Neuronal stem cell (in vitro differentiated cells): ENCODE measurements at regions not wholly inside any gene's neighbourhood (a gene's known extent, or its start where the extent isn't known, plus 50 kb on each side); places are given as distances from the start of the nearest gene placed in this dataset.
"Not testable (repeated sequence)": the region's sequence is repeated elsewhere in the genome, so short reads cannot be mapped to it uniquely, and the experiment has no call there.

Experiments used
- DNase-seq: peaks from one replicate; pipeline ENCODE4 v3.0.0-alpha.2; 2013; ENCODE audit warnings: low spot score
- H2AFZ ChIP-seq: one replicate; pipeline ENCODE4 v1.6.1; 2013; ENCODE audit warnings: mild to moderate bottlenecking, low read length, inconsistent platforms
- H2AK5ac ChIP-seq: 2 replicates; pipeline ENCODE4 v1.6.1; 2013; ENCODE audit warnings: low read depth, mild to moderate bottlenecking, inconsistent platforms, low read length, moderate library complexity, mixed read lengths
- H2BK120ac ChIP-seq: 2 replicates; pipeline ENCODE4 v1.6.1; 2013; ENCODE audit warnings: low read depth, mild to moderate bottlenecking, inconsistent platforms, low read length, moderate library complexity, mixed read lengths
- H2BK12ac ChIP-seq: one replicate; pipeline ENCODE4 v1.6.1; 2013; ENCODE audit warnings: low read length, inconsistent platforms
- H2BK15ac ChIP-seq: 2 replicates; pipeline ENCODE4 v1.6.1; 2013; ENCODE audit warnings: mild to moderate bottlenecking, low read length, inconsistent platforms, mixed read lengths
- H2BK5ac ChIP-seq: one replicate; pipeline ENCODE4 v1.6.1; 2013; ENCODE audit warnings: inconsistent platforms, mild to moderate bottlenecking, low read length, moderate library complexity
- H3K14ac ChIP-seq: one replicate; pipeline ENCODE4 v1.6.1; 2013; ENCODE audit warnings: low read length, inconsistent platforms
- H3K18ac ChIP-seq: 2 replicates; pipeline ENCODE4 v1.6.1; 2013; ENCODE audit warnings: low read length, inconsistent platforms
- H3K23ac ChIP-seq: 2 replicates; pipeline ENCODE4 v1.6.1; 2013; ENCODE audit warnings: low read depth, mild to moderate bottlenecking, mixed read lengths, low read length, inconsistent platforms; ENCODE audit not compliant: poor library complexity
- H3K27ac ChIP-seq: replicated peaks from 3 replicates; pipeline ENCODE4 v1.5.1; 2013; ENCODE audit warnings: low read length, inconsistent platforms
- H3K27me3 ChIP-seq, 3 experiments: 2 replicates each; pipeline ENCODE4 v1.6.1; 2013; ENCODE audit warnings: low read length in 3 of 3, mild to moderate bottlenecking in 2 of 3, inconsistent platforms in 1 of 3, low read depth in 1 of 3, mixed read lengths in 1 of 3, moderate library complexity in 1 of 3; ENCODE audit not compliant: control insufficient read depth in 3 of 3, insufficient read depth in 3 of 3
- H3K36me3 ChIP-seq, 2 donors: replicated peaks in 1 of 2; 2 replicates each; pipeline ENCODE4 v1.6.1; 2013; ENCODE audit warnings: low read length in 2 of 2; ENCODE audit not compliant: control insufficient read depth in 2 of 2, insufficient read depth in 2 of 2
- H3K4ac ChIP-seq: 2 replicates; pipeline ENCODE4 v1.6.1; 2013; ENCODE audit warnings: inconsistent platforms, mild to moderate bottlenecking, low read length, moderate library complexity
- H3K4me1 ChIP-seq, 2 donors: 1 replicate in 1 of 2; 2 replicates in 1 of 2; pipeline ENCODE4 v1.6.1; 2013; ENCODE audit warnings: low read length in 2 of 2, low read depth in 1 of 2; ENCODE audit not compliant: control insufficient read depth in 2 of 2, insufficient read depth in 1 of 2
- H3K4me2 ChIP-seq: one replicate; pipeline ENCODE4 v1.6.1; 2013; ENCODE audit warnings: mild to moderate bottlenecking, low read length, inconsistent platforms; ENCODE audit not compliant: insufficient read depth, poor library complexity, severe bottlenecking
- H3K4me3 ChIP-seq, 2 donors: 2 replicates each; pipeline ENCODE4 v1.5.1; 2013; ENCODE audit warnings: low read length in 2 of 2, mild to moderate bottlenecking in 2 of 2, inconsistent platforms in 1 of 2, moderate library complexity in 1 of 2
- H3K79me1 ChIP-seq: one replicate; pipeline ENCODE4 v1.6.1; 2013; ENCODE audit warnings: low read depth, mild to moderate bottlenecking, inconsistent platforms, low read length, moderate library complexity
- H3K9ac ChIP-seq: one replicate; pipeline ENCODE4 v1.6.1; 2013; ENCODE audit warnings: mild to moderate bottlenecking, low read depth, low read length, inconsistent platforms; ENCODE audit not compliant: poor library complexity
- H3K9me3 ChIP-seq, 2 donors: replicated peaks in 1 of 2; 2 replicates each; pipeline versions ENCODE3 to v1.6.1; 2013; ENCODE audit warnings: low read length in 2 of 2, mild to moderate bottlenecking in 2 of 2, inconsistent platforms in 1 of 2, low read depth in 1 of 2, mixed read lengths in 1 of 2, moderate library complexity in 1 of 2; ENCODE audit not compliant: control insufficient read depth in 2 of 2, insufficient read depth in 1 of 2
- H4K8ac ChIP-seq: one replicate; pipeline ENCODE4 v1.6.1; 2013; ENCODE audit warnings: low read depth, mild to moderate bottlenecking, inconsistent platforms, low read length, moderate library complexity
- H4K91ac ChIP-seq: one replicate; pipeline ENCODE4 v1.6.1; 2013; ENCODE audit warnings: low read length, low read depth, mild to moderate bottlenecking, inconsistent platforms; ENCODE audit not compliant: poor library complexity
- WGBS, 2 donors: extraction: QIAGEN DNeasy Blood & Tissue Kit; methylation state at CpG; one replicate each; pipeline ENCODE4 v1.1.7; 2013; ENCODE audit warnings: missing lambda C conversion rate in 2 of 2, mixed read lengths in 1 of 2; ENCODE audit not compliant: insufficient read length in 2 of 2, insufficient replicate concordance in 1 of 2; ENCODE audit errors: extremely low coverage in 2 of 2; 5-methylcytosine and 5-hydroxymethylcytosine counted together

GRCh38 chr7:7032221-7032620 is 150.1 kb upstream of the C1GALT1 start:
- no peak overlapping the region for H2BK120ac ChIP-seq
- no peak overlapping the region for H3K23ac ChIP-seq
- no CpG with 5 or more reads among the region's 4 CpGs for WGBS, 2 donors
- no peaks in the 10 kb centered on the region for H3K27me3 ChIP-seq
- H3K4me2 ChIP-seq, result no peak overlapping the region
- H3K9me3 ChIP-seq, result no peaks in the 10 kb centered on the region
- no peaks in the 10 kb centered on the region for H3K36me3 ChIP-seq
- H2AK5ac ChIP-seq, result no peak overlapping the region
- no peak overlapping the region for H4K8ac ChIP-seq
- H4K91ac ChIP-seq, result no peak overlapping the region
- no peak overlapping the region for H2AFZ ChIP-seq
- H3K27ac ChIP-seq, result no peak overlapping the region
- H3K4me3 ChIP-seq, result peak overlapping the region in 1 of 2 donors; percentile 56
- no peaks in the 10 kb centered on the region for H3K79me1 ChIP-seq
- no peak for DNase-seq
- H3K4ac ChIP-seq, result no peak overlapping the region
- H3K9ac ChIP-seq, result no peak overlapping the region
- no peak overlapping the region for H2BK12ac ChIP-seq
- H3K18ac ChIP-seq, result no peak overlapping the region
- H3K14ac ChIP-seq, result no peak overlapping the region
- no peaks in the 10 kb centered on the region for H3K4me1 ChIP-seq
- no peak overlapping the region for H2BK5ac ChIP-seq
- H2BK15ac ChIP-seq, result no peak overlapping the region

GRCh38 chr7:7035851-7036250 is 146.5 kb upstream of the C1GALT1 start:
- WGBS, 2 donors, result no CpG with 5 or more reads among the region's 1 CpG
- Histone ChIP-seq H4K8ac (no peak overlapping the region), H3K14ac (no peak overlapping the region), H3K27ac (no peak overlapping the region), H3K4me3 (no peak overlapping the region), H3K79me1 (no peaks in the 10 kb centered on the region), H3K4ac (no peak overlapping the region), H3K36me3 (no peaks in the 10 kb centered on the region), H2BK15ac (no peak overlapping the region), H3K23ac (no peak overlapping the region), H3K9me3 (peaks cover 0 to 2% of the 10 kb centered on the region in 2 donors), H2BK12ac (no peak overlapping the region), H2AFZ (no peak overlapping the region), H3K9ac (no peak overlapping the region), H3K4me1 (no peaks in the 10 kb centered on the region), H3K18ac (no peak overlapping the region), H3K4me2 (no peak overlapping the region), H2AK5ac (no peak overlapping the region), H2BK120ac (no peak overlapping the region), H4K91ac (no peak overlapping the region), H2BK5ac (no peak overlapping the region), H3K27me3 (no peaks in the 10 kb centered on the region)
- DNase-seq, result no peak

GRCh38 chr7:7042286-7042893 is 140.0 kb upstream of the C1GALT1 start:
- H3K4ac ChIP-seq, H4K8ac ChIP-seq, H3K79me1 ChIP-seq, H2BK15ac ChIP-seq, H3K14ac ChIP-seq, H2AK5ac ChIP-seq, H3K4me3 ChIP-seq, H3K23ac ChIP-seq, H3K9ac ChIP-seq, H3K27me3 ChIP-seq, H3K4me1 ChIP-seq, H2BK5ac ChIP-seq, H4K91ac ChIP-seq, H3K27ac ChIP-seq, H2BK120ac ChIP-seq, H3K4me2 ChIP-seq, H3K9me3 ChIP-seq, H2BK12ac ChIP-seq, DNase-seq, H3K36me3 ChIP-seq: not testable (repeated sequence)
- Histone ChIP-seq H2AFZ (peak overlapping the region; percentile 53), H3K18ac (peak overlapping the region; percentile 29)
- WGBS, 2 donors, result no CpG with 5 or more reads among the region's 7 CpGs

- Histone ChIP-seq H3K4me3 (no peak overlapping the region), H3K27me3 (no peaks in the 10 kb centered on the region), H2AFZ (no peak overlapping the region), H3K4me1 (no peaks in the 10 kb centered on the region), H3K18ac (no peak overlapping the region), H3K9me3 (peaks cover 0 to 2% of the 10 kb centered on the region in 2 donors), H3K4ac (no peak overlapping the region), H2BK5ac (no peak overlapping the region), H2BK120ac (no peak overlapping the region), H2AK5ac (no peak overlapping the region), H3K9ac (no peak overlapping the region), H4K8ac (no peak overlapping the region), H2BK12ac (no peak overlapping the region), H3K4me2 (no peak overlapping the region), H3K27ac (no peak overlapping the region), H4K91ac (no peak overlapping the region), H2BK15ac (no peak overlapping the region), H3K14ac (no peak overlapping the region), H3K23ac (no peak overlapping the region), H3K79me1 (no peaks in the 10 kb centered on the region), H3K36me3 (no peaks in the 10 kb centered on the region)
- no peak for DNase-seq
- WGBS, 2 donors, result no CpG with 5 or more reads among the region's 2 CpGs
Observed at GRCh38 chr7:7044806-7045205, 137.5 kb upstream of the C1GALT1 start.
